ENCODE measurements at regions not wholly inside any gene's neighbourhood (a gene's known extent, or its start where the extent isn't known, plus 50 kb on each side); places are given as distances from the start of the nearest gene placed in this dataset.

GRCh38 chr10:3648170-3648569 is 136.8 kb downstream of the KLF6 start:
- TF ChIP-seq CTCF (IDR thresholded peaks at IDR 0.05) (no peak), POLR2A (IDR thresholded peaks at IDR 0.05) (no peak), POLR2AphosphoS5 (IDR thresholded peaks at IDR 0.05) (no peak), EP300 (IDR thresholded peaks at IDR 0.05; ENCODE audit: low read depth) (no peak)

All from transverse colon (tissue), 4 donors.